GM18907 (cell line): ENCODE measurements at regions not wholly inside any gene's neighbourhood (a gene's known extent, or its start where the extent isn't known, plus 50 kb on each side); places are given as distances from the start of the nearest gene placed in this dataset.

ENCODE experiments used
- ATAC-seq: cut with Tn5 transposase; IDR thresholded peaks from one replicate; pipeline ENCODE4 v1.9.1; 2021; ENCODE audit warnings: mild to moderate bottlenecking, moderate library complexity; ENCODE audit not compliant: unreplicated experiment

DNA sequence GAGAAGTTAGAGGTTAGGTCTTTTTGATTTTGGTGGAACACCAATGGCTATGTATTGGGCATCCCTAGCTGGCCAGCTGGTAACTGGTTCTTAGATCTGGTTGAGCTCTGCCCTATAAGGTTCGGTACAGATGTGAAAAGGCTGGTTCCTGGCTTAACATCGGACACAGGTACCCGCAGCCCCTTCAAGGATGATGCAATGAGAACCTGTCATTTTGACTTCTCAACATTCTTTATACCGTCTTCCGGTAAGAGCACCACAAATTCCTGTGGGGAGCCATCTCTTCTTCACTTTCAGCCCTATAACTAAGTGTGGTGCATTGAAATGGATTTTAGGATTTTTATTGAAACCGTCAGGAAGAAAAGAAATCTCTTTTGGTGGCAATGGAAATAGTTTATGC lies 222.8 kb downstream of the ADAMTS9 start:
- ATAC-seq = no peak

- ATAC-seq = no peak
Measured at GRCh38 chr3:64463981-64464380, 223.8 kb downstream of the ADAMTS9 start.

DNA sequence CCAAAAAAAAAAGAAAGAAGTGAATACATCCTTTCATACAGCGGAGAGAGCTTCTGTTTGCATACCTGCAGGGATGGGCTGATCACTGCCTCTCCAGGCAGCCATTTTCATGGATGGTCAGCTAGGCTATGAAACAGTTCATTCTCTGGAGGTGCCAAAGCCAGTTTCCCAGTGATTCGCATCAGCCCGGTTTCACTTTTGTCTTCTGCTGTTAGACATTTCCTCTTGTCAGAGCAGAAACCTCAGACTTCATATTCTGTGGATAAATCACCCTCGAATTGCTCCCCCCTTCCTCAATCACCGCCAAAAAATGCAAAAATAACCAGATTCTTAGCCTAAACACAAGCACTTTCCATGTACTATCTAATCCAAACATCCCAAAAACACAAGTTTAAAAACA lies 225.6 kb downstream of the ADAMTS9 start:
- no peak for ATAC-seq

- no peak for ATAC-seq
Measured at GRCh38 chr3:64460877-64461276, 226.9 kb downstream of the ADAMTS9 start.

- ATAC-seq = no peak
Measured at GRCh38 chr3:64460141-64460730, 227.6 kb downstream of the ADAMTS9 start.

- ATAC-seq = no peak
Measured at GRCh38 chr3:64459711-64460110, 228.1 kb downstream of the ADAMTS9 start.

DNA sequence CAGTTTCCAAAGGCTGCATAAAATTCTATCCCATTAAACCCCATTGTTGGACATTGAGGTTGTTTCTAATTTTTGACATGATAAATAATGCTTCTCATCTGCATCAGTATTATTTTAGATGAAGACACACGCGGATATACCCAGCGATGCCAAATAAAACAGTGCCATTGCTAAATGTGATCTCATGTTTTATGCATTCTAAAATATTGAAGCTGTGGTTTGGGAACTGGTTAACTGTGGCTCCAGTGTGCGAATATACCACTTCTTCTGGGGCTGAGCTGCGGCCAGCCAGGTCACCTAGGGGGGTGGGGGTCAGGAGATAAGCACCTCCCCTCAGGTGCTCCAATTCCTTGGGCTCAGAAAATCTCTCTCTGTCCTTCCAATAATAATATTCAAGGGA lies 230.0 kb downstream of the ADAMTS9 start:
- ATAC-seq = no peak

DNA sequence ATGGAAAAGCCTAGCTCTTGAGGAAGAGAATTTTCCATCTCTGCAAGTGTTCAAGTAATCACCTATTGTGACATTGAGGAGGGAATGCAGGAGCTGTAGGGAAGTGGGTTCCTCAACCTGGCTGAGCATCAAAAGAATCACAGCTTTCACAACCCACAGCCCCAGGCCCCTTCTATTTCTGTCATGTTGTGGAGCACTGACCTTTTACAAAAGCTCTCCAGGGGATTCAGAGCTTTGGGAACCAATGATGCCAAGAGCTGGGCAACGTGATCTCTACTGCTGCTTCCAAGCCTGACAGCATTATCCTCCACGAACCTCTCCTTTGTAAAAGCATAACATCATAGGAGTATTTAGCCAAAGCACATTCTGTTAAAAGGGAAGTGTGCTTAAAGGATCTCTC lies 231.1 kb downstream of the ADAMTS9 start:
- ATAC-seq = no peak

- ATAC-seq = no peak
Measured at GRCh38 chr3:64455351-64455750, 230.1 kb upstream of the PRICKLE2 start.

GRCh38 chr3:64454768-64455167 lies 229.5 kb upstream of the PRICKLE2 start:
- no peak for ATAC-seq

GRCh38 chr3:64454179-64454578 lies 228.9 kb upstream of the PRICKLE2 start:
- no peak for ATAC-seq

- no peak for ATAC-seq
Measured at GRCh38 chr3:64451283-64452012, 226.2 kb upstream of the PRICKLE2 start.

GRCh38 chr3:64450396-64450956 lies 225.2 kb upstream of the PRICKLE2 start:
- ATAC-seq = no peak

DNA sequence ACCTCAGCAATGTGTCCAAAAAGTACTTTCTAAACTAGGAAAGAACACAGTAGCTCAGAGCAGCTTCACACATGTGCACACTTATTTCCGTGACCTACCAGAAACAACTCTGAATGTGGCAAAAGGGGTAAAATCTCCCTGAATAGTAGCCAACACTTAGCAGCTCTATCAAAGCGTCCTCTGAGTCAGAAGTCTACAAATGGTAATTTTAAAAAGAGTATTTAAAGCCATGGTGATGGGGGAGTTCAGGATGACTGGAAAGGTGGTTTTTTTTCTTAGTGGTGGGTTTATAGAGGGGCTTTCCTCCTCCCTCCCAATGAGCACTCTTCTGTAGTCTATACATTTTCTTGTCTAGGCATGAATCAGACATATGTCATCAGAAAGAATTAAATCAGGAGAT lies 223.8 kb upstream of the PRICKLE2 start:
- ATAC-seq = peak; percentile 49

- ATAC-seq = no peak
Measured at GRCh38 chr3:64445944-64446300, 220.7 kb upstream of the PRICKLE2 start.

- ATAC-seq = no peak
Measured at GRCh38 chr3:64445109-64445943, 220.1 kb upstream of the PRICKLE2 start.

DNA sequence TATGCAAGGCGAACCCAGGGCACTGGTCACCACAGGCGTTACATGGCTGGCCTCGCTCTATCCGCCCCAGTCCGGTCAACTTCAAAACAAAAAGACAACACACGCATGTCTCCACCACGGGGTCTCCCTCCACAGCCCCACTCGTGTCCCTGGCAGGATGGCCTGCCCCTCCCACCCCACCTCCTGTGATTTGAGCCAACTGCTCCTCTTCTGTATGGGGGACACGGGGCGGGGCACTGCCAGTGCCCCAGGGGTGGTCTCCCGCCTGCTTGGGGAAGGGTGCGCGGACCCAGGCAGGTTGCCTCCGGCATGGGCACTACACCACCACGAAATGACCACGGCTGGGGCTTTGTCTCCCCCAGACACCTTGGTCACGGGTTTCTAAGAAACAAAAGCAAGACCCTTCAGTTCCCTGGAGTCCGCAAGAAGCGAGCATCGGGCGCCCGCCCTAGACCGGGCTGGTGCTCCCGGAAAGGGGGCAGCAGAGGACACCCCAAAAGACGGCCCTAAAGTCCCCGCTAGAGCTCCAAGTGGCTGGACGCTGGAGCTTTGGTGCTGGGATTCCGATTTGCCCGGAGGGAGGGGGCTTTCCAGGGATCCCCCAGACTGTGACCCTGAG lies 219.3 kb upstream of the PRICKLE2 start:
- no peak for ATAC-seq

GRCh38 chr3:64443546-64444381 lies 218.5 kb upstream of the PRICKLE2 start:
- no peak for ATAC-seq

DNA sequence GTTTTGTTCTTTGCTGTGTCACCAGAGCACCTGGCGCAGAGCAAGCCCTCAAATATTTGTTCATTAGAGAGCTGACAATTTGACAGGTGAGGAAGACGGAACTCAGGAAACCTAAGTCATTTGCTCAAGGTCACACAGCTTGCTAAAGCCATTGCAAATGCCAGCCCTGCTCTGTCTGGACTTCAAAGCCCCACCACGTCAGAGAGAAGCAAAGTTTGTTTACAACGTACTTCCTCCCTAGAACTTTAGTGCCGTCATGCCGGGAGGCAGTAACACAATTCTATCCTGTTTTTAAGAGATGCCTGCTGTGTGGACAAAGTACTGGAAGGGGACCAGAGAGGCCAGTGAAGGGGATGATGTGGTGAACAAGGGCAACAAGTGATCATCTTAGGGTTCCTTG lies 216.6 kb upstream of the PRICKLE2 start:
- no peak for ATAC-seq

DNA sequence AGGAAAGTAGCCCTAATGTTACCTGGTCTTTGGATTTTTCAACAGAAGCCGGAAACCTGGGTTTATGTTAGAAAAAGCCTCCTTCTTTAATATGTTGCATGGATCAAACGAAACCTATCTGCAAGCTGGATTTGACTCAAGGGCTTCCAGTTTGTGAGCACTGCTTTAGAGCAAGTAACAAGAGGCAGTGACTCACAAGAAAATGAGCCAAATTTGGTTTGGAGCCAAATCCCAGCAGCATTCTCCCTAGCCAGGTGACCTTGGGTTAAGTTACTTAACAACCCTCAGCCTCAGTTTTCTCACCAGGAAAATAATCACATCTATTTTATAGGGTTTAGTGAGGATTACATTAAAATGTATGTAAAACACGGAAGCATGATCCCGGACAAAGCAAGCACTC lies 215.2 kb upstream of the PRICKLE2 start:
- no peak for ATAC-seq
